ENCODE measurements at regions not wholly inside any gene's neighbourhood (a gene's known extent, or its start where the extent isn't known, plus 50 kb on each side); places are given as distances from the start of the nearest gene placed in this dataset.

GRCh38 chr5:104764197-104764596, 1201.6 kb upstream of the NUDT12 start:
- no peaks in the 10 kb centered on the region for H3K36me3 ChIP-seq
- no peak overlapping the region for H3K27ac ChIP-seq
- intact Hi-C loops (cut with DNase I): no loop called here
- no peak for DNase-seq
- 94 to 95% methylated on average over 2 of the region's 2 CpGs for whole genome bisulfite sequencing, 2 donors
- no peaks in the 10 kb centered on the region for H3K9me3 ChIP-seq
- TF ChIP-seq POLR2A (IDR thresholded peaks at IDR 0.05) (no peak), EP300 (IDR thresholded peaks at IDR 0.05) (no peak), POLR2AphosphoS5 (IDR thresholded peaks at IDR 0.05) (no peak), CTCF (IDR thresholded peaks at IDR 0.05) (no peak)
- no peaks in the 10 kb centered on the region for H3K27me3 ChIP-seq
- H3K4me3 ChIP-seq: no peak overlapping the region
- peaks cover 0 to 16% (median 4%) of the 10 kb centered on the region in 4 donors for H3K4me1 ChIP-seq

GRCh38 chr5:104763216-104763615, 1200.6 kb upstream of the NUDT12 start:
- Histone ChIP-seq H3K9me3 (no peaks in the 10 kb centered on the region), H3K4me3 (no peak overlapping the region), H3K27ac (no peak overlapping the region), H3K4me1 (peaks cover 0 to 16% (median 4%) of the 10 kb centered on the region in 4 donors), H3K27me3 (no peaks in the 10 kb centered on the region), H3K36me3 (no peaks in the 10 kb centered on the region)
- no peak for TF ChIP-seq POLR2A (IDR thresholded peaks at IDR 0.05)
- TF ChIP-seq CTCF (IDR thresholded peaks at IDR 0.05): no peak
- TF ChIP-seq EP300 (IDR thresholded peaks at IDR 0.05): no peak
- no peak for TF ChIP-seq POLR2AphosphoS5 (IDR thresholded peaks at IDR 0.05)
- intact Hi-C loops (cut with DNase I): no loop called here
- 72 to 84% methylated on average over 1 of the region's 1 CpG for WGBS, 2 donors
- DNase-seq: no peak

- Histone ChIP-seq H3K36me3 (no peaks in the 10 kb centered on the region), H3K9me3 (no peaks in the 10 kb centered on the region), H3K27me3 (no peaks in the 10 kb centered on the region), H3K4me1 (no peaks in the 10 kb centered on the region), H3K4me3 (no peak overlapping the region), H3K27ac (no peak overlapping the region)
- intact Hi-C loops (cut with DNase I): no loop called here
- TF ChIP-seq CTCF (IDR thresholded peaks at IDR 0.05) (no peak), POLR2A (IDR thresholded peaks at IDR 0.05) (no peak), POLR2AphosphoS5 (IDR thresholded peaks at IDR 0.05) (no peak), EP300 (IDR thresholded peaks at IDR 0.05) (no peak)
- 96 to 99% methylated on average over 1 of the region's 1 CpG for WGBS, 2 donors
- no peak for DNase-seq
Measured at GRCh38 chr5:104757915-104758314, 1195.3 kb upstream of the NUDT12 start.

GRCh38 chr5:104755806-104756205, 1193.2 kb upstream of the NUDT12 start:
- H3K27me3 ChIP-seq: no peaks in the 10 kb centered on the region
- no peaks in the 10 kb centered on the region for H3K36me3 ChIP-seq
- no peaks in the 10 kb centered on the region for H3K9me3 ChIP-seq
- no peak overlapping the region for H3K4me3 ChIP-seq
- H3K27ac ChIP-seq: no peak overlapping the region
- WGBS, 2 donors: 90 to 91% methylated on average over 2 of the region's 2 CpGs
- intact Hi-C loops (cut with DNase I): no loop called here
- H3K4me1 ChIP-seq: peaks cover 0 to 5% (median 0%) of the 10 kb centered on the region in 4 donors
- TF ChIP-seq POLR2A (IDR thresholded peaks at IDR 0.05) (no peak), POLR2AphosphoS5 (IDR thresholded peaks at IDR 0.05) (no peak), CTCF (IDR thresholded peaks at IDR 0.05) (no peak), EP300 (IDR thresholded peaks at IDR 0.05) (no peak)
- DNase-seq: no peak

- Histone ChIP-seq H3K27ac (no peak overlapping the region), H3K4me3 (no peak overlapping the region), H3K27me3 (no peaks in the 10 kb centered on the region), H3K9me3 (no peaks in the 10 kb centered on the region), H3K36me3 (no peaks in the 10 kb centered on the region), H3K4me1 (peaks cover 0 to 5% (median 0%) of the 10 kb centered on the region in 4 donors)
- no peak for TF ChIP-seq POLR2AphosphoS5 (IDR thresholded peaks at IDR 0.05)
- no peak for TF ChIP-seq EP300 (IDR thresholded peaks at IDR 0.05)
- no peak for TF ChIP-seq CTCF (IDR thresholded peaks at IDR 0.05)
- TF ChIP-seq POLR2A (IDR thresholded peaks at IDR 0.05): no peak
- intact Hi-C loops (cut with DNase I): no loop called here
- DNase-seq: no peak
- WGBS, 2 donors: 88 to 89% methylated on average over 3 of the region's 3 CpGs
Measured at GRCh38 chr5:104754311-104754995, 1191.9 kb upstream of the NUDT12 start.

Data from sigmoid colon (tissue), 6 donors.